Ovary (tissue), 3 donors: ENCODE measurements at regions not wholly inside any gene's neighbourhood (a gene's known extent, or its start where the extent isn't known, plus 50 kb on each side); places are given as distances from the start of the nearest gene placed in this dataset.

Experiments
- EP300 ChIP-seq: sonication (generic); formaldehyde crosslinking; IDR thresholded peaks from one replicate; pipeline ENCODE4 v1.6.1; 2017; ENCODE audit warnings: antibody characterized with exemption
- POLR2A ChIP-seq: fragments of 450-650 bp; IDR thresholded peaks from one replicate; pipeline ENCODE4 v1.6.1; 2017; ENCODE audit warnings: antibody characterized with exemption, mild to moderate bottlenecking, moderate library complexity
- TF ChIP-seq, protein P1 (sequence below), 3 donors: fragments of 450-650 bp in 2 of 3; fragments of 200-600 bp in 1 of 3; IDR thresholded peaks; one replicate each; pipeline versions ENCODE4 v1.5.1 to v1.8.0; 2016 to 2022; ENCODE audit warnings: antibody characterized with exemption in 3 of 3, mild to moderate bottlenecking in 1 of 3
- donor health status: DM: no; HTN: no; CAD: no.

DNA sequence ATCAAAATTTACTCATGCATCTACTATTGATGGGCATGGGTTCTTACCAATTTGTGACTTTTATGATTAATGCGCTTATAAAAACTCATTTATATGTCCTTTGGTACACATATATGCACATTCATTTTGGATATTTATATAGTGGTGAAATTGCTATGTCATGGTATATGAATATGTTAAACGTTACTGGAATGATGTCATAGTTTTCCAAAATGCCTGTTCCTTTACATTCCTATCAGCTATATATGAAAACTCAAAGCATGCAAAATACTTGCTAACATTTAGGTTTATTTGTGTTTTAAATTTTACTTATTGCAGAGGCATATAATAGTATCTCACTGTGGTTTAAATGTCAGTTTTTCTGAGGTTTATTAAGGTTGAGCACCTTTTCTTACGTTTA, 1403.1 kb downstream of the HACE1 start:
- TF ChIP-seq, protein P1, sequence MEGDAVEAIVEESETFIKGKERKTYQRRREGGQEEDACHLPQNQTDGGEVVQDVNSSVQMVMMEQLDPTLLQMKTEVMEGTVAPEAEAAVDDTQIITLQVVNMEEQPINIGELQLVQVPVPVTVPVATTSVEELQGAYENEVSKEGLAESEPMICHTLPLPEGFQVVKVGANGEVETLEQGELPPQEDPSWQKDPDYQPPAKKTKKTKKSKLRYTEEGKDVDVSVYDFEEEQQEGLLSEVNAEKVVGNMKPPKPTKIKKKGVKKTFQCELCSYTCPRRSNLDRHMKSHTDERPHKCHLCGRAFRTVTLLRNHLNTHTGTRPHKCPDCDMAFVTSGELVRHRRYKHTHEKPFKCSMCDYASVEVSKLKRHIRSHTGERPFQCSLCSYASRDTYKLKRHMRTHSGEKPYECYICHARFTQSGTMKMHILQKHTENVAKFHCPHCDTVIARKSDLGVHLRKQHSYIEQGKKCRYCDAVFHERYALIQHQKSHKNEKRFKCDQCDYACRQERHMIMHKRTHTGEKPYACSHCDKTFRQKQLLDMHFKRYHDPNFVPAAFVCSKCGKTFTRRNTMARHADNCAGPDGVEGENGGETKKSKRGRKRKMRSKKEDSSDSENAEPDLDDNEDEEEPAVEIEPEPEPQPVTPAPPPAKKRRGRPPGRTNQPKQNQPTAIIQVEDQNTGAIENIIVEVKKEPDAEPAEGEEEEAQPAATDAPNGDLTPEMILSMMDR (IDR thresholded peaks at IDR 0.05): no peak
- TF ChIP-seq POLR2A (no peak), EP300 (no peak)
